ENCODE measurements at regions not wholly inside any gene's neighbourhood (a gene's known extent, or its start where the extent isn't known, plus 50 kb on each side); places are given as distances from the start of the nearest gene placed in this dataset.

- no peak for TF ChIP-seq MEF2D (CRISPR knock-in tag; IDR thresholded peaks at IDR 0.05)
- no peak for TF ChIP-seq CHD4 (IDR thresholded peaks at IDR 0.05; ENCODE audit: borderline replicate concordance, low read length)
- TF ChIP-seq MYC (CRISPR knock-in tag; IDR thresholded peaks at IDR 0.05; ENCODE audit: borderline replicate concordance), result no peak
Measured at GRCh38 chr10:117468665-117469064, 73.9 kb upstream of the EMX2 start (continued).

- Histone ChIP-seq H3K27me3 (ENCODE audit: control insufficient read depth in 1 of 2, insufficient read depth in 2 of 2, low read length in 2 of 2) (no peaks in the 10 kb centered on the region; a peak in 1 of 5 replicates), H3K4me2 (ENCODE audit: low read depth, low read length) (no peak overlapping the region), H3K79me2 (ENCODE audit: insufficient read depth, low read length) (no peaks in the 10 kb centered on the region), H2AFZ (ENCODE audit: low read length) (no peak overlapping the region), H4K20me1 (ENCODE audit: insufficient read depth, low read length) (no peaks in the 10 kb centered on the region), H3K36me3 (replicated peaks in 1 of 2; ENCODE audit: control insufficient read depth in 1 of 2, insufficient read depth in 2 of 2, low read length in 2 of 2) (no peaks in the 10 kb centered on the region), H3K27ac (ENCODE audit: extremely low read length, insufficient read depth, low read length) (no peak overlapping the region), H3K9me3 (ENCODE audit: low read length) (no peaks in the 10 kb centered on the region), H3K4me3 (replicated peaks in 1 of 3; ENCODE audit: insufficient read depth in 1 of 3, low read depth in 2 of 3, low read length in 3 of 3) (no peak overlapping the region), H3K9ac (ENCODE audit: insufficient read depth, low read depth, low read length) (no peak overlapping the region), H3K4me1 (ENCODE audit: insufficient read depth, low read length) (no peaks in the 10 kb centered on the region)
- 32% methylated on average over 2 of the region's 2 CpGs for WGBS (ENCODE audit: low lambda C conversion rate)
- CTCF ChIA-PET (ENCODE audit: low intra/inter-chr PET ratio, low total read pairs), result no interaction called here
- no peak for FAIRE-seq
- no TSS peak for BruUV-seq (replicated peaks)
- in situ Hi-C loops (cut with HindIII; ENCODE audit: extremely low pct_ligation_motif_present, low pct_unique_long_range_greater_than_20kb) (no loop called here), intact Hi-C loops (cut with micrococcal nuclease; ENCODE audit: unreplicated experiment) (no loop called here)
- TF ChIP-seq MZF1 (CRISPR knock-in tag; IDR thresholded peaks at IDR 0.05; ENCODE audit: borderline replicate concordance) (no peak), ZNF30 (CRISPR knock-in tag; IDR thresholded peaks at IDR 0.05) (no peak), MYC (CRISPR knock-in tag; IDR thresholded peaks at IDR 0.05; ENCODE audit: borderline replicate concordance) (no peak), RXRB (CRISPR knock-in tag; IDR thresholded peaks at IDR 0.05; ENCODE audit: borderline replicate concordance) (no peak), ZNF547 (CRISPR knock-in tag; IDR thresholded peaks at IDR 0.05) (no peak), ZBTB43 (CRISPR knock-in tag; conservative IDR thresholded peaks at IDR 0.05) (no peak), ZNF24 (IDR thresholded peaks at IDR 0.05) (no peak), ZNF326 (CRISPR knock-in tag; IDR thresholded peaks at IDR 0.05; ENCODE audit: borderline replicate concordance) (no peak)
- POLR2A ChIA-PET, result no interaction called here
- ATAC-seq, result no peak
- DNase-seq (ENCODE audit: low spot score), result no peak
Measured at GRCh38 chr10:117464176-117464575, 78.4 kb upstream of the EMX2 start.

Data from HepG2 (cell line).